Fibroblast of lung (primary cell): ENCODE measurements at regions not wholly inside any gene's neighbourhood (a gene's known extent, or its start where the extent isn't known, plus 50 kb on each side); places are given as distances from the start of the nearest gene placed in this dataset.

Experiments
- DNase-seq, 2 donors: peaks; one replicate each; pipeline versions ENCODE4 v3.0.0 to v3.0.0-alpha.2; 2010; ENCODE audit warnings: low read depth in 2 of 2
- H2AFZ ChIP-seq: 2 replicates; pipeline ENCODE4 v1.5.1; 2012; ENCODE audit warnings: low read length, control low read depth, inconsistent platforms
- H3K27ac ChIP-seq: 2 replicates; pipeline ENCODE4 v1.5.1; 2011; ENCODE audit warnings: low read length, control low read depth; ENCODE audit not compliant: insufficient read depth
- H3K27me3 ChIP-seq: 2 replicates; pipeline ENCODE4 v1.5.1; 2011; ENCODE audit warnings: mild to moderate bottlenecking, low read length; ENCODE audit not compliant: control insufficient read depth, insufficient read depth
- H3K36me3 ChIP-seq: 2 replicates; pipeline ENCODE4 v1.5.1; 2011; ENCODE audit warnings: low read length; ENCODE audit not compliant: control insufficient read depth, insufficient read depth
- H3K4me1 ChIP-seq: 2 replicates; pipeline ENCODE4 v1.5.1; 2011; ENCODE audit warnings: low read length; ENCODE audit not compliant: control insufficient read depth, insufficient read depth; ENCODE audit errors: extremely low read depth
- H3K4me2 ChIP-seq: 2 replicates; pipeline ENCODE4 v1.5.1; 2011; ENCODE audit warnings: low read length, control low read depth; ENCODE audit not compliant: insufficient read depth; ENCODE audit errors: extremely low read depth
- H3K4me3 ChIP-seq, 4 experiments: fragments of 200-600 bp in 1 of 4; sonication (generic) in 1 of 4; replicated peaks in 1 of 4; 2 replicates each; pipeline ENCODE4 v1.5.1; 2011 to 2016; ENCODE audit warnings: low read length in 4 of 4, low read depth in 3 of 4, mild to moderate bottlenecking in 3 of 4, control low read depth in 2 of 4, inconsistent platforms in 1 of 4, mixed read lengths in 1 of 4; ENCODE audit not compliant: insufficient read depth in 1 of 4; ENCODE audit errors: control extremely low read depth in 1 of 4
- H3K79me2 ChIP-seq: 2 replicates; pipeline ENCODE4 v1.5.1; 2012; ENCODE audit warnings: mild to moderate bottlenecking, low read length, inconsistent platforms; ENCODE audit not compliant: control insufficient read depth, insufficient read depth
- H3K9ac ChIP-seq: 2 replicates; pipeline ENCODE4 v1.5.1; 2011; ENCODE audit warnings: mild to moderate bottlenecking, low read length, control low read depth; ENCODE audit not compliant: insufficient read depth
- H3K9me3 ChIP-seq: 2 replicates; pipeline ENCODE4 v1.5.1; 2012; ENCODE audit warnings: low read depth, low read length; ENCODE audit not compliant: control insufficient read depth, insufficient read depth
- H4K20me1 ChIP-seq: 2 replicates; pipeline ENCODE4 v1.5.1; 2011; ENCODE audit warnings: low read length; ENCODE audit not compliant: control insufficient read depth, insufficient read depth; ENCODE audit errors: extremely low read depth
- CTCF ChIP-seq, 2 donors: IDR thresholded peaks in 1 of 2; conservative IDR thresholded peaks in 1 of 2; 1 replicate in 1 of 2; 2 replicates in 1 of 2; pipeline ENCODE4 v1.5.1; 2011 to 2012; ENCODE audit warnings: low read length in 2 of 2, control low read depth in 1 of 2, inconsistent platforms in 1 of 2, low read depth in 1 of 2, mild to moderate bottlenecking in 1 of 2
- EZH2 ChIP-seq: IDR thresholded peaks from 2 replicates; pipeline ENCODE4 v1.5.1; 2012; ENCODE audit warnings: low read length, control low read depth, mild to moderate bottlenecking; ENCODE audit errors: missing control alignments

DNA sequence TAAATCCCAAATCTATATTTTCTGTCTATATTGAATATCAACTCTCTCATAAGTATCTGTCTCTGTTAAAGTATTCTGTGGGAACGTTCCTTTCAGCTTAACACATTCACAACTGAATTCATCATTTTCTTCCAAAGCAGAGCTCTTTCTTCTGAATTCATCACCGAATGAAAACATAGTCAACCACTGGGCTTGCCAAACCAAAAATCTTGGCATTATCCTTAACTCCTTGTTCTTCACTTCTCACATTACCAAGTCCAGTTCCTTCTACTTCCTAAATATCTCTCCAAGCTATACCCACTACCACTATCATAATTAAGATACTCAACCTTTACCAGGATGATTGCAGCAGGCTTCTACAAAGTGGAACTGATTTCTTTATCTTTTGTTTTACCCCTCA, 559.8 kb downstream of the MAT2B start:
- Histone ChIP-seq H2AFZ (no peak overlapping the region), H3K9me3 (no peaks in the 10 kb centered on the region), H3K4me1 (no peaks in the 10 kb centered on the region), H3K4me2 (no peak overlapping the region), H3K27me3 (no peaks in the 10 kb centered on the region), H3K36me3 (no peaks in the 10 kb centered on the region), H3K9ac (no peak overlapping the region), H3K4me3 (no peak overlapping the region), H4K20me1 (no peaks in the 10 kb centered on the region), H3K79me2 (no peaks in the 10 kb centered on the region), H3K27ac (no peak overlapping the region)
- no peak for DNase-seq
- TF ChIP-seq CTCF (conservative IDR thresholded peaks at IDR 0.05 in 1 of 2, IDR thresholded peaks at IDR 0.05 in 1 of 2; ENCODE audit: low read depth in 1 of 2, low read length in 2 of 2) (no peak), EZH2 (no peak)

DNA sequence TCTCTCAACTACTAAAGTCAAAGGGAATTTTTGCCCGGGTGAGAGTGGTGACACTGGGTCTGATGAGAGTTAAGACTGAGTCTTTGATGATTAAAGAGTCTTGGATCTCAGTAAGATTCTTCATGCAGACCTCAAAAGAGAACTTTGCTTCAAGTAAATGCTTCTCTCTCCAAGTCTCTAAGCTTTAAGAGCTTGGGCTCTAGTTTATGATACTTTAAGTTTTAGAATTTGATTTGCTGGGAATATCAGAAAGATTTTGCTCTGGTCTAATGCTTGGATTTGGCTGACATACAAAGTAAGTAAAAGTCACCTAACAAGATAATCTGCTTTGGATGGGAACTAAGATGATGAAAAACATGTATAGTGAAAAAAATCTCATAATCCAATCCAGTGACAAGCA, 566.3 kb downstream of the MAT2B start:
- H3K4me1 ChIP-seq: no peaks in the 10 kb centered on the region
- no peak for TF ChIP-seq CTCF (conservative IDR thresholded peaks at IDR 0.05 in 1 of 2, IDR thresholded peaks at IDR 0.05 in 1 of 2; ENCODE audit: low read depth in 1 of 2, low read length in 2 of 2)
- no peak for TF ChIP-seq EZH2

GRCh38 chr5:164073081-164073480, 567.7 kb downstream of the MAT2B start:
- Histone ChIP-seq H3K79me2 (no peaks in the 10 kb centered on the region), H3K4me1 (no peaks in the 10 kb centered on the region), H2AFZ (no peak overlapping the region), H3K4me2 (no peak overlapping the region), H3K4me3 (no peak overlapping the region), H3K9ac (no peak overlapping the region), H3K36me3 (no peaks in the 10 kb centered on the region), H3K27ac (no peak overlapping the region), H3K9me3 (no peaks in the 10 kb centered on the region), H4K20me1 (no peaks in the 10 kb centered on the region), H3K27me3 (no peaks in the 10 kb centered on the region)
- no peak for DNase-seq
- TF ChIP-seq CTCF (conservative IDR thresholded peaks at IDR 0.05 in 1 of 2, IDR thresholded peaks at IDR 0.05 in 1 of 2; ENCODE audit: low read depth in 1 of 2, low read length in 2 of 2) (no peak), EZH2 (no peak)

More for the DNA sequence above, 566.3 kb downstream of the MAT2B start:
- no peaks in the 10 kb centered on the region for H3K79me2 ChIP-seq
- no peak overlapping the region for H3K4me2 ChIP-seq
- no peak overlapping the region for H2AFZ ChIP-seq
- no peaks in the 10 kb centered on the region for H3K9me3 ChIP-seq
- H3K36me3 ChIP-seq: no peaks in the 10 kb centered on the region
- no peak overlapping the region for H3K4me3 ChIP-seq
- no peak for DNase-seq
- no peaks in the 10 kb centered on the region for H3K27me3 ChIP-seq
- no peaks in the 10 kb centered on the region for H4K20me1 ChIP-seq
- H3K27ac ChIP-seq: no peak overlapping the region
- no peak overlapping the region for H3K9ac ChIP-seq
